IMR-90 (cell line): ENCODE measurements at regions not wholly inside any gene's neighbourhood (a gene's known extent, or its start where the extent isn't known, plus 50 kb on each side); places are given as distances from the start of the nearest gene placed in this dataset.

ENCODE experiments used
- ATAC-seq: fragments of 200-7000 bp; cut with Tn5 transposase; 2 replicates; pipeline ENCODE4 v1.9.1; 2020; ENCODE audit warnings: low read depth, mild to moderate bottlenecking, moderate library complexity
- BruUV-seq: library from RNA; stranded (reverse); fragments of 400-500 nt; replicated peaks from 2 replicates; lab custom pipeline; 2021; lab: Mats Ljungman, UMichigan
- CTCF ChIA-PET: fragments of 300-600 bp; formaldehyde crosslinking; extraction: SDS; loops from one replicate; lab custom pipeline; 2021; ENCODE audit warnings: antibody characterized with exemption; lab: Yijun Ruan, JAX
- POLR2A ChIA-PET: fragments of 300-600 bp; sonication (Branson Sonifier 250); formaldehyde crosslinking; loops from one replicate; lab custom pipeline; 2022; ENCODE audit warnings: antibody characterized with exemption; ENCODE audit not compliant: unreplicated experiment; lab: Charles Lee
- DNase-seq: peaks from one replicate; pipeline ENCODE4 v3.0.0; 2013
- H2AFZ ChIP-seq: replicated peaks from 2 replicates; pipeline ENCODE3; 2013; ENCODE audit warnings: low read length, mild to moderate bottlenecking; ENCODE audit not compliant: poor library complexity
- H2AK5ac ChIP-seq: 2 replicates; pipeline ENCODE4 v1.6.1; 2013; ENCODE audit warnings: low read depth, low read length, inconsistent platforms
- H2AK9ac ChIP-seq: replicated peaks from 2 replicates; pipeline ENCODE3; 2013; ENCODE audit warnings: mild to moderate bottlenecking, low read depth, low read length, moderate library complexity; ENCODE audit not compliant: poor library complexity
- H2BK120ac ChIP-seq: 2 replicates; pipeline ENCODE4 v1.6.1; 2013; ENCODE audit warnings: low read depth, low read length, inconsistent platforms
- H2BK15ac ChIP-seq: 3 replicates; pipeline ENCODE4 v1.6.1; 2013; ENCODE audit warnings: low read depth, low read length, inconsistent platforms
- H2BK20ac ChIP-seq: 2 replicates; pipeline ENCODE4 v1.6.1; 2013; ENCODE audit warnings: low read depth, mild to moderate bottlenecking, inconsistent platforms, low read length, moderate library complexity
- H2BK5ac ChIP-seq: 2 replicates; pipeline ENCODE4 v1.6.1; 2013; ENCODE audit warnings: mild to moderate bottlenecking, low read depth, low read length, inconsistent platforms; ENCODE audit not compliant: poor library complexity, severe bottlenecking
- H3K14ac ChIP-seq: replicated peaks from 2 replicates; pipeline ENCODE4 v1.6.1; 2013; ENCODE audit warnings: low read depth, low read length, inconsistent platforms
- H3K18ac ChIP-seq: 2 replicates; pipeline ENCODE4 v1.6.1; 2013; ENCODE audit warnings: low read depth, low read length, control low read depth
- H3K23ac ChIP-seq: 2 replicates; pipeline ENCODE4 v1.6.1; 2013; ENCODE audit warnings: low read depth, low read length, inconsistent platforms
- H3K27ac ChIP-seq: 2 replicates; pipeline ENCODE4 v1.5.1; 2013; ENCODE audit warnings: mild to moderate bottlenecking, control low read depth, low read length; ENCODE audit not compliant: insufficient read depth
- H3K27me3 ChIP-seq: 2 replicates; pipeline ENCODE4 v1.6.1; 2013; ENCODE audit warnings: low read length; ENCODE audit not compliant: control insufficient read depth, insufficient read depth
- H3K36me3 ChIP-seq: 2 replicates; pipeline ENCODE4 v1.6.1; 2013; ENCODE audit warnings: low read length, mixed read lengths; ENCODE audit not compliant: control insufficient read depth, insufficient read depth
- H3K4ac ChIP-seq: 2 replicates; pipeline ENCODE4 v1.6.1; 2013; ENCODE audit warnings: low read depth, low read length, inconsistent platforms
- H3K4me1 ChIP-seq: 2 replicates; pipeline ENCODE4 v1.6.1; 2013; ENCODE audit warnings: low read length, mixed read lengths; ENCODE audit not compliant: control insufficient read depth, insufficient read depth
- H3K4me2 ChIP-seq: 2 replicates; pipeline ENCODE4 v1.6.1; 2013; ENCODE audit warnings: low read depth, mild to moderate bottlenecking, control low read depth, low read length, moderate library complexity
- H3K4me3 ChIP-seq: 2 replicates; pipeline ENCODE4 v1.5.1; 2013; ENCODE audit warnings: low read depth, mild to moderate bottlenecking, control low read depth, low read length, moderate library complexity; ENCODE audit not compliant: insufficient read depth
- H3K56ac ChIP-seq: 2 replicates; pipeline ENCODE4 v1.6.1; 2013; ENCODE audit warnings: low read length, inconsistent platforms; ENCODE audit not compliant: insufficient read depth; ENCODE audit errors: extremely low read depth
- H3K79me1 ChIP-seq, 2 experiments: 2 replicates each; pipeline ENCODE4 v1.6.1; 2013; ENCODE audit warnings: low read length in 2 of 2, inconsistent platforms in 1 of 2, low read depth in 1 of 2
- H3K9ac ChIP-seq: 2 replicates; pipeline ENCODE4 v1.6.1; 2013; ENCODE audit warnings: low read depth, low read length, control low read depth
- H3K9me1 ChIP-seq: 2 replicates; pipeline ENCODE4 v1.6.1; 2013; ENCODE audit warnings: low read length, inconsistent platforms; ENCODE audit not compliant: insufficient read depth
- H3K9me3 ChIP-seq: 2 replicates; pipeline ENCODE4 v1.6.1; 2013; ENCODE audit warnings: low read length; ENCODE audit not compliant: control insufficient read depth, insufficient read depth
- H4K20me1 ChIP-seq: 2 replicates; pipeline ENCODE4 v1.6.1; 2013; ENCODE audit warnings: low read length, inconsistent platforms; ENCODE audit not compliant: insufficient read depth
- H4K5ac ChIP-seq: 2 replicates; pipeline ENCODE4 v1.6.1; 2013; ENCODE audit warnings: mild to moderate bottlenecking, low read depth, low read length, control low read depth
- H4K8ac ChIP-seq, 2 experiments: 2 replicates each; pipeline ENCODE4 v1.6.1; 2013; ENCODE audit warnings: low read depth in 2 of 2, low read length in 2 of 2, control low read depth in 1 of 2, inconsistent platforms in 1 of 2
- H4K91ac ChIP-seq: 2 replicates; pipeline ENCODE4 v1.6.1; 2013; ENCODE audit warnings: low read depth, low read length, inconsistent platforms; ENCODE audit not compliant: insufficient read depth
- BHLHE40 ChIP-seq: fragments of 150-350 bp; IDR thresholded peaks from 2 replicates; pipeline ENCODE4 v1.6.1; 2016; ENCODE audit warnings: mild to moderate bottlenecking, low read depth, low read length
- CEBPB ChIP-seq: IDR thresholded peaks from 2 replicates; pipeline ENCODE4 v1.6.1; 2012; ENCODE audit warnings: low read depth, low read length, improper control_type of control experiment
- CHD1 ChIP-seq: IDR thresholded peaks from 2 replicates; pipeline ENCODE4 v1.6.1; 2012; ENCODE audit warnings: low read depth, low read length, improper control_type of control experiment
- CTCF ChIP-seq: conservative IDR thresholded peaks from 2 replicates; pipeline ENCODE4 v1.5.1; 2012; ENCODE audit warnings: mild to moderate bottlenecking, low read depth, low read length, improper control_type of control experiment
- ELK1 ChIP-seq: fragments of 150-350 bp; IDR thresholded peaks from 2 replicates; pipeline ENCODE4 v1.6.1; 2016; ENCODE audit warnings: low read depth, mild to moderate bottlenecking, low read length, moderate library complexity, borderline replicate concordance
- FOS ChIP-seq: fragments of 150-350 bp; IDR thresholded peaks from 2 replicates; pipeline ENCODE4 v1.6.1; 2016; ENCODE audit warnings: low read depth, low read length
- MAFK ChIP-seq: IDR thresholded peaks from 2 replicates; pipeline ENCODE4 v1.6.1; 2012; ENCODE audit warnings: low read depth, low read length, improper control_type of control experiment
- MAZ ChIP-seq: IDR thresholded peaks from 2 replicates; pipeline ENCODE4 v1.6.1; 2012; ENCODE audit warnings: low read depth, mild to moderate bottlenecking, low read length, improper control_type of control experiment, moderate library complexity, borderline replicate concordance
- MXI1 ChIP-seq: IDR thresholded peaks from 2 replicates; pipeline ENCODE4 v1.6.1; 2012; ENCODE audit warnings: low read depth, mild to moderate bottlenecking, low read length, moderate library complexity, borderline replicate concordance
- NFE2L2 ChIP-seq: fragments of 150-350 bp; IDR thresholded peaks from 2 replicates; pipeline ENCODE4 v1.6.1; 2016; ENCODE audit warnings: low read depth, mild to moderate bottlenecking, low read length
- POLR2A ChIP-seq: IDR thresholded peaks from 2 replicates; pipeline ENCODE4 v1.6.1; 2012; ENCODE audit warnings: mild to moderate bottlenecking, low read depth, low read length
- RAD21 ChIP-seq: IDR thresholded peaks from 2 replicates; pipeline ENCODE4 v1.6.1; 2012; ENCODE audit warnings: low read length, improper control_type of control experiment
- RCOR1 ChIP-seq: IDR thresholded peaks from 2 replicates; pipeline ENCODE4 v1.6.1; 2012; ENCODE audit warnings: mild to moderate bottlenecking, low read length, improper control_type of control experiment; ENCODE audit not compliant: insufficient replicate concordance
- RFX5 ChIP-seq: IDR thresholded peaks from 2 replicates; pipeline ENCODE4 v1.8.0; 2012; ENCODE audit warnings: low read depth, mild to moderate bottlenecking, low read length, moderate library complexity
- USF2 ChIP-seq: fragments of 150-350 bp; IDR thresholded peaks from 2 replicates; pipeline ENCODE4 v1.6.1; 2017; ENCODE audit warnings: mild to moderate bottlenecking, antibody characterized with exemption, low read length, low read depth
- WGBS, 2 experiments: methylation state at CpG; one replicate each; pipeline versions ENCODE4 v1.1.5 to v1.1.7; 2013; ENCODE audit warnings: missing lambda C conversion rate in 2 of 2; ENCODE audit not compliant: insufficient read length in 1 of 2; ENCODE audit errors: extremely low coverage in 2 of 2; 5-methylcytosine and 5-hydroxymethylcytosine counted together
- dilution Hi-C: fragments of 300-500 bp; cut with HindIII; formaldehyde crosslinking; loops from one replicate; pipeline ENCODE4 v1.14.3; 2018; ENCODE audit warnings: low sequenced_read_pairs; ENCODE audit not compliant: unreplicated experiment
- in situ Hi-C: fragments of 300-500 bp; cut with MboI; formaldehyde crosslinking; loops from 3 replicates; pipeline ENCODE4 v1.14.3; 2019; ENCODE audit warnings: low sequenced_read_pairs, inconsistent platforms, mixed read lengths
- intact Hi-C: fragments of 100-400 bp; cut with micrococcal nuclease; formaldehyde crosslinking; loops from 2 replicates; pipeline ENCODE4 v1.10.0; 2022

- Histone ChIP-seq H4K8ac (no peak overlapping the region), H3K14ac (no peak overlapping the region), H2AK5ac (no peak overlapping the region), H4K20me1 (no peaks in the 10 kb centered on the region), H3K9ac (no peak overlapping the region), H3K18ac (no peak overlapping the region), H2AFZ (no peak overlapping the region), H2BK120ac (no peak overlapping the region), H3K56ac (no peak overlapping the region), H3K23ac (no peak overlapping the region), H2AK9ac (no peak overlapping the region), H3K4me3 (no peak overlapping the region), H3K4me2 (no peak overlapping the region), H3K9me3 (peaks cover 9% of the 10 kb centered on the region), H3K4me1 (no peaks in the 10 kb centered on the region), H3K9me1 (no peaks in the 10 kb centered on the region), H2BK15ac (no peak overlapping the region), H2BK5ac (no peak overlapping the region), H2BK20ac (no peak overlapping the region), H3K27me3 (no peaks in the 10 kb centered on the region), H3K79me1 (no peaks in the 10 kb centered on the region), H4K5ac (no peak overlapping the region), H3K27ac (no peak overlapping the region), H3K4ac (no peak overlapping the region), H3K36me3 (no peaks in the 10 kb centered on the region), H4K91ac (no peak overlapping the region)
- intact Hi-C loops: no loop called here
- WGBS, 2 experiments: no CpG with 5 or more reads among the region's 1 CpG
- ATAC-seq (no peak), DNase-seq (no peak)
- dilution Hi-C loops: no loop called here
- CTCF ChIA-PET: no interaction called here
- no TSS peak for BruUV-seq
- in situ Hi-C loops: no loop called here
- POLR2A ChIA-PET: no interaction called here
- TF ChIP-seq CHD1 (no peak), MAZ (no peak), MAFK (no peak), BHLHE40 (no peak), RCOR1 (no peak), RAD21 (no peak), USF2 (no peak), RFX5 (no peak), NFE2L2 (no peak), POLR2A (no peak), CEBPB (no peak), FOS (no peak), CTCF (no peak), ELK1 (no peak), MXI1 (no peak)
These were observed 229.0 kb downstream of the OXSM start for GRCh38 chr3:26018889-26019288.
